H9 (cell line): ENCODE measurements at regions not wholly inside any gene's neighbourhood (a gene's known extent, or its start where the extent isn't known, plus 50 kb on each side); places are given as distances from the start of the nearest gene placed in this dataset.

ENCODE experiments used
- DNase-seq: peaks from one replicate; pipeline ENCODE4 v3.0.0-alpha.2; 2017
- H2AFZ ChIP-seq: one replicate; pipeline ENCODE4 v1.6.1; 2013; ENCODE audit warnings: mild to moderate bottlenecking, low read length, control low read depth, moderate library complexity
- H2AK5ac ChIP-seq: 2 replicates; pipeline ENCODE4 v1.6.1; 2013; ENCODE audit warnings: low read length, control low read depth, mixed read lengths; ENCODE audit not compliant: insufficient read length
- H2BK120ac ChIP-seq: one replicate; pipeline ENCODE4 v1.6.1; 2013; ENCODE audit warnings: low read depth, mild to moderate bottlenecking, low read length, control low read depth, inconsistent platforms; ENCODE audit not compliant: poor library complexity, severe bottlenecking
- H2BK12ac ChIP-seq: 2 replicates; pipeline ENCODE4 v1.6.1; 2013; ENCODE audit warnings: low read length, control low read depth, mixed read lengths, low read depth; ENCODE audit not compliant: insufficient read length
- H2BK15ac ChIP-seq: 2 replicates; pipeline ENCODE4 v1.6.1; 2013; ENCODE audit warnings: low read depth, low read length, control low read depth
- H2BK20ac ChIP-seq: one replicate; pipeline ENCODE4 v1.6.1; 2013; ENCODE audit warnings: low read depth, mild to moderate bottlenecking, low read length, control low read depth, inconsistent platforms; ENCODE audit not compliant: poor library complexity, severe bottlenecking
- H2BK5ac ChIP-seq: 2 replicates; pipeline ENCODE4 v1.6.1; 2013; ENCODE audit warnings: low read length, control low read depth, mixed read lengths; ENCODE audit not compliant: insufficient read length
- H3K14ac ChIP-seq: 2 replicates; pipeline ENCODE4 v1.6.1; 2013; ENCODE audit warnings: low read length, control low read depth; ENCODE audit not compliant: insufficient read depth
- H3K18ac ChIP-seq: 2 replicates; pipeline ENCODE4 v1.6.1; 2013; ENCODE audit warnings: low read depth, mild to moderate bottlenecking, mixed read lengths, low read length, control low read depth; ENCODE audit not compliant: insufficient read length
- H3K23ac ChIP-seq: 2 replicates; pipeline ENCODE4 v1.6.1; 2013; ENCODE audit warnings: low read length, control low read depth, mixed read lengths, low read depth; ENCODE audit not compliant: insufficient read length
- H3K23me2 ChIP-seq: 2 replicates; pipeline ENCODE4 v1.6.1; 2013; ENCODE audit warnings: low read depth, mild to moderate bottlenecking, mixed read lengths, low read length, control low read depth; ENCODE audit not compliant: insufficient read length, poor library complexity, severe bottlenecking
- H3K27ac ChIP-seq: 2 replicates; pipeline ENCODE4 v1.5.1; 2013; ENCODE audit warnings: low read length, control low read depth, mixed read lengths, low read depth; ENCODE audit not compliant: insufficient read length
- H3K27me3 ChIP-seq: 2 replicates; pipeline ENCODE4 v1.6.1; 2013; ENCODE audit warnings: low read length, control low read depth, inconsistent platforms; ENCODE audit not compliant: insufficient read depth
- H3K4ac ChIP-seq: 2 replicates; pipeline ENCODE4 v1.6.1; 2013; ENCODE audit warnings: low read depth, mild to moderate bottlenecking, control low read depth, inconsistent platforms, low read length, moderate library complexity
- H3K4me1 ChIP-seq: 2 replicates; pipeline ENCODE4 v1.6.1; 2013; ENCODE audit warnings: low read length, control low read depth, inconsistent platforms; ENCODE audit not compliant: insufficient read depth
- H3K4me2 ChIP-seq: 2 replicates; pipeline ENCODE4 v1.6.1; 2013; ENCODE audit warnings: low read length, control low read depth, mixed read lengths; ENCODE audit not compliant: insufficient read length, insufficient read depth
- H3K56ac ChIP-seq: 2 replicates; pipeline ENCODE4 v1.6.1; 2013; ENCODE audit warnings: low read depth, mild to moderate bottlenecking, mixed read lengths, low read length, control low read depth; ENCODE audit not compliant: insufficient read length
- H3K79me1 ChIP-seq: 2 replicates; pipeline ENCODE4 v1.6.1; 2013; ENCODE audit warnings: low read depth, mild to moderate bottlenecking, moderate library complexity, low read length, control low read depth, inconsistent platforms; ENCODE audit not compliant: insufficient read depth, poor library complexity, severe bottlenecking
- H3K79me2 ChIP-seq: 2 replicates; pipeline ENCODE4 v1.6.1; 2013; ENCODE audit warnings: low read length, control low read depth, inconsistent platforms; ENCODE audit not compliant: insufficient read depth
- H3K9ac ChIP-seq: 2 replicates; pipeline ENCODE4 v1.6.1; 2013; ENCODE audit warnings: low read length, control low read depth, mixed read lengths; ENCODE audit not compliant: insufficient read length; ENCODE audit errors: extremely low read depth
- H3K9me3 ChIP-seq: one replicate; pipeline ENCODE4 v1.6.1; 2013; ENCODE audit warnings: low read depth, low read length, inconsistent platforms; ENCODE audit not compliant: control insufficient read depth
- H3T11ph ChIP-seq: one replicate; pipeline ENCODE4 v1.6.1; 2013; ENCODE audit warnings: mild to moderate bottlenecking, low read length, control low read depth, inconsistent platforms
- H4K20me1 ChIP-seq: one replicate; pipeline ENCODE4 v1.6.1; 2013; ENCODE audit not compliant: control insufficient read depth, insufficient read length, insufficient read depth
- H4K5ac ChIP-seq: 2 replicates; pipeline ENCODE4 v1.6.1; 2013; ENCODE audit warnings: low read depth, mild to moderate bottlenecking, mixed read lengths, low read length, control low read depth; ENCODE audit not compliant: insufficient read length
- H4K8ac ChIP-seq: replicated peaks from 2 replicates; pipeline ENCODE4 v1.6.1; 2013; ENCODE audit warnings: low read length, control low read depth, mixed read lengths, low read depth; ENCODE audit not compliant: insufficient read length
- H4K91ac ChIP-seq: 2 replicates; pipeline ENCODE4 v1.6.1; 2013; ENCODE audit warnings: low read depth, mild to moderate bottlenecking, moderate library complexity, mixed read lengths, low read length, control low read depth; ENCODE audit not compliant: insufficient read length
- H3K27ac Mint-ChIP-seq, 3 experiments: 2 replicates in 2 of 3; 3 replicates in 1 of 3; pipeline ENCODE4 v1.8.0; 2020 to 2021; ENCODE audit warnings: mixed read lengths in 3 of 3, mild to moderate bottlenecking in 1 of 3, moderate library complexity in 1 of 3
- H3K27me3 Mint-ChIP-seq: 2 replicates; pipeline ENCODE4 v1.8.0; 2021; ENCODE audit warnings: low read depth, mild to moderate bottlenecking, moderate library complexity, mixed read lengths
- H3K36me3 Mint-ChIP-seq, 3 experiments: 2 replicates in 2 of 3; 3 replicates in 1 of 3; pipeline ENCODE4 v1.8.0; 2020 to 2021; ENCODE audit warnings: low read depth in 3 of 3, mixed read lengths in 3 of 3; ENCODE audit not compliant: insufficient read depth in 1 of 3
- H3K4me1 Mint-ChIP-seq, 2 experiments: 2 replicates each; pipeline ENCODE4 v1.8.0; 2020; ENCODE audit warnings: mixed read lengths in 2 of 2
- H3K4me3 Mint-ChIP-seq, 2 experiments: 2 replicates in 1 of 2; 3 replicates in 1 of 2; pipeline ENCODE4 v1.8.0; 2020 to 2021; ENCODE audit warnings: mild to moderate bottlenecking in 2 of 2, mixed read lengths in 2 of 2, moderate library complexity in 1 of 2
- H3K9me3 Mint-ChIP-seq, 2 experiments: 2 replicates in 1 of 2; 3 replicates in 1 of 2; pipeline ENCODE4 v1.8.0; 2020; ENCODE audit warnings: mild to moderate bottlenecking in 2 of 2, mixed read lengths in 2 of 2, moderate library complexity in 1 of 2
- WGBS: extraction: QIAGEN DNeasy Blood & Tissue Kit; methylation state at CpG from one replicate; pipeline ENCODE4 v1.1.7; 2013; ENCODE audit warnings: missing lambda C conversion rate, low lambda C conversion rate, mixed read lengths; ENCODE audit not compliant: insufficient read length; ENCODE audit errors: extremely low coverage; 5-methylcytosine and 5-hydroxymethylcytosine counted together
- TF ChIP-seq, protein P1 (sequence below): fragments of 200-600 bp; sonication (generic); conservative IDR thresholded peaks from 3 replicates; pipeline ENCODE4 v1.8.0; 2021; ENCODE audit warnings: antibody characterized with exemption, mild to moderate bottlenecking

DNA sequence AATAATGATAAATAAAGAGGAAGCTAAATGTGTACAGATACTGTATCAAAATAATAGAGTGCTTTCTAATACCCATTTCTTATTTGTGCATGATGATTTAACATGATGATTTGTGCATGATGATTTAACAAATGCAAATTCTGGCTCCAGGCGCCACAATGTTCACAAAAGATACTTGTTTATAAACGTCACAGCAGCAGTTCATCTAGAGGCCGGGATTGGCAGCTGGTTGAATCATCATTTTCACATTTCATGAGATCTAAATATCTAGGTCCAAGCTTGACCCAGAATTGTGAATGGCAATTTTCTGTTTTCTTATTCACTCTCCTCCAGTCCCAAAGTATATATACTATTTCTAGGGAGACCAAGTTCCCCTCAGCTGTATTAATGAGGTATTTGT is 322.0 kb downstream of the SUCLG1 start:
- no peak overlapping the region for H3K27ac Mint-ChIP-seq
- WGBS = no CpG with 5 or more reads among the region's 3 CpGs

More for the DNA sequence above, 322.0 kb downstream of the SUCLG1 start:
- Mint-ChIP-seq H3K4me1 (peaks cover 3% of the 10 kb centered on the region in 2 experiments; a peak in 3 of 4 replicates), H3K36me3 (no peaks in the 10 kb centered on the region), H3K9me3 (no peaks in the 10 kb centered on the region), H3K4me3 (no peak overlapping the region), H3K27me3 (no peaks in the 10 kb centered on the region)
- H4K8ac ChIP-seq = no peak overlapping the region
- H3K27me3 ChIP-seq = no peaks in the 10 kb centered on the region
- H3K27ac ChIP-seq = no peak overlapping the region
- H3K9me3 ChIP-seq = no peaks in the 10 kb centered on the region
- H3K14ac ChIP-seq = no peak overlapping the region
- no peak overlapping the region for H2BK15ac ChIP-seq
- H2BK20ac ChIP-seq = no peak overlapping the region
- H4K20me1 ChIP-seq = no peaks in the 10 kb centered on the region
- no peak overlapping the region for H3K18ac ChIP-seq
- H2BK12ac ChIP-seq = no peak overlapping the region
- TF ChIP-seq, protein P1, sequence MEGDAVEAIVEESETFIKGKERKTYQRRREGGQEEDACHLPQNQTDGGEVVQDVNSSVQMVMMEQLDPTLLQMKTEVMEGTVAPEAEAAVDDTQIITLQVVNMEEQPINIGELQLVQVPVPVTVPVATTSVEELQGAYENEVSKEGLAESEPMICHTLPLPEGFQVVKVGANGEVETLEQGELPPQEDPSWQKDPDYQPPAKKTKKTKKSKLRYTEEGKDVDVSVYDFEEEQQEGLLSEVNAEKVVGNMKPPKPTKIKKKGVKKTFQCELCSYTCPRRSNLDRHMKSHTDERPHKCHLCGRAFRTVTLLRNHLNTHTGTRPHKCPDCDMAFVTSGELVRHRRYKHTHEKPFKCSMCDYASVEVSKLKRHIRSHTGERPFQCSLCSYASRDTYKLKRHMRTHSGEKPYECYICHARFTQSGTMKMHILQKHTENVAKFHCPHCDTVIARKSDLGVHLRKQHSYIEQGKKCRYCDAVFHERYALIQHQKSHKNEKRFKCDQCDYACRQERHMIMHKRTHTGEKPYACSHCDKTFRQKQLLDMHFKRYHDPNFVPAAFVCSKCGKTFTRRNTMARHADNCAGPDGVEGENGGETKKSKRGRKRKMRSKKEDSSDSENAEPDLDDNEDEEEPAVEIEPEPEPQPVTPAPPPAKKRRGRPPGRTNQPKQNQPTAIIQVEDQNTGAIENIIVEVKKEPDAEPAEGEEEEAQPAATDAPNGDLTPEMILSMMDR = no peak
- no peak overlapping the region for H2AFZ ChIP-seq
- H3K4ac ChIP-seq = no peak overlapping the region
- no peak overlapping the region for H3K56ac ChIP-seq
- no peak overlapping the region for H4K5ac ChIP-seq
- H2AK5ac ChIP-seq = no peak overlapping the region
- DNase-seq = no peak
- H4K91ac ChIP-seq = no peak overlapping the region
- no peak overlapping the region for H3T11ph ChIP-seq
- H3K23ac ChIP-seq = no peak overlapping the region
- H3K4me2 ChIP-seq = no peak overlapping the region
- no peaks in the 10 kb centered on the region for H3K23me2 ChIP-seq
- no peaks in the 10 kb centered on the region for H3K4me1 ChIP-seq
- H3K79me2 ChIP-seq = no peaks in the 10 kb centered on the region
- H3K9ac ChIP-seq = no peak overlapping the region
- H2BK120ac ChIP-seq = no peak overlapping the region
- H2BK5ac ChIP-seq = no peak overlapping the region
- H3K79me1 ChIP-seq = no peaks in the 10 kb centered on the region
